HG02870 (cell line): ENCODE measurements at regions not wholly inside any gene's neighbourhood (a gene's known extent, or its start where the extent isn't known, plus 50 kb on each side); places are given as distances from the start of the nearest gene placed in this dataset.

Experiments
- ATAC-seq: cut with Tn5 transposase; IDR thresholded peaks from one replicate; pipeline ENCODE4 v1.9.1; 2021; ENCODE audit warnings: mild to moderate bottlenecking, moderate library complexity; ENCODE audit not compliant: unreplicated experiment

- no peak for ATAC-seq
These were observed 157.7 kb downstream of the FAT3 start for GRCh38 chr11:92382311-92382710.

GRCh38 chr11:92383430-92383829 lies 158.8 kb downstream of the FAT3 start:
- ATAC-seq = no peak

DNA sequence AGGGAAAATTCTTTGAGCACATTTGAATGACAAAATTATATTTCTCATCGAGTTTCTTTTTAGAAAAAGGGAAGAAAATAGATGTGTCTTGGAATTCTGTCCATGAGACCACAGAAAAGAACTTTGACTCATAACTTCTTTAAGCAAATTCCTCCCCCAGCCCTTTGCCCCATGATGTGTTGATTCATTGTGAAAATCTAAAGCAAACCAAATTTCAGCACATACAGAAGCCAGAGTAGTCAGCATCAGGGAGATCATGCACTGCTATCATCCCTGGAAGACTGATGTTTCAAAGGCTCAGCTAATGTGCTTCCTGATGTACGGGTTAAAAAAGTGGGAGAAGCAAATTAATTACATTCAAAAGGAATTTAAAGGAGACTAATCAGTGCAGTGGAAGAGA lies 159.7 kb downstream of the FAT3 start:
- ATAC-seq = no peak

DNA sequence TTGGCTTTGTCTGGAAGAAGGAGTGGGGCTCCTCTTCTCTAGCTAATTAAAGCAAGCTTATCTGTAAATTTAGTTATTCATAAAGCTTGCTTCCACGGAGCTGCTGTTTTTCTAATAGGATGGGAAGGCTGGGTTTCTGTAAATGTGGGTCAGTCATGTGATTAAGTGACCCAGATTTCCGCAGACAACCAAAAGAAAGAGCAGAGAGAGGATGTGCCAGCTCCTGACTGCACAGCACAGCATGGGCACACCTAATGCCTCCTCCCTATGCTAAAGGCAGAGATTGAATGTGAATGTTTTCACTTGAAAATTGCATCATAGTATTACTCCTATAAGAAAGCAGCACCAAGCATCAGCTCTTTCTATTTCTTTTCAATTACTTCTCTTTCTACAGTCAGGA lies 160.2 kb downstream of the FAT3 start:
- ATAC-seq = no peak

DNA sequence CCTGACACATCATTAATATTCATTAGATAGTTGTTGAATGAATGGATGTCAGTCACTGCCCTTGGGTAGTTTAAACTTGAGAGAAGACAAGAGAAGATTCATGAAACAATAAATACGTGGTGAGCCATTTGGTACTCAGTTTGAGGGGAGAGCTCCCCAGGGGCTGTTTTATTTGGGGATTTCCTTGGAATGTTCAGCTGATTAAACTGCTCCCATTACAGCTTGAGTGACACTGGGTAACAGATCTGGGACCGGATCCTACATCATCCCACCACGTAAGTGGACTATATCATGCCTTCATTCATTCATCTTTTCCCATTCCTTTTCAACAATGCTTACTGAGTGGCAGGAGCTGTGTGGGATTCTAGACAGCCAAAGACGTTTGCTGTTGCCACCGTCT lies 162.0 kb downstream of the FAT3 start:
- no peak for ATAC-seq

- ATAC-seq = no peak
These were observed 163.2 kb downstream of the FAT3 start for GRCh38 chr11:92387859-92388258.

- no peak for ATAC-seq
These were observed 163.8 kb downstream of the FAT3 start for GRCh38 chr11:92388380-92388779.

- ATAC-seq = no peak
These were observed 166.2 kb downstream of the FAT3 start for GRCh38 chr11:92390783-92391182.

- ATAC-seq = no peak
These were observed 166.7 kb downstream of the FAT3 start for GRCh38 chr11:92391364-92391763.

DNA sequence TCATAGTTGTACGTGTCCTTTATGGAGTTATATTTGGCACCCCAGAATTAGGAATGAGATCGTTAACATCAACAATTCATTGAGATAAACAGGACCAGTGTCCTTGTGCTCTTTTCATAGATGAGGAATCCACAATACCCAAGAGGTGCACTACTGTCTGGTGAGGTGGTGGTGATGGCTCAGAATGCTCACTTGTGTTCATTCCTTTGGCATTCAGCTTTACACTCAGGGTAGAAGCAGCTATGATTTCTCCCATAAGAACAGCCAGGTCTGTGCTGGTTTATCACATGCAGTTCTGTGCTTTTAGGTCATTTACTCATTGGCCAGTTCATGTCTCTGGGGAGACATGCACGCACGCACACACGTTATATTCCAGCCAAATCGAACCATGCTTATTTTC lies 167.2 kb downstream of the FAT3 start:
- no peak for ATAC-seq

GRCh38 chr11:92393218-92393617 lies 168.6 kb downstream of the FAT3 start:
- no peak for ATAC-seq

GRCh38 chr11:92396133-92396532 lies 171.5 kb downstream of the FAT3 start:
- no peak for ATAC-seq

DNA sequence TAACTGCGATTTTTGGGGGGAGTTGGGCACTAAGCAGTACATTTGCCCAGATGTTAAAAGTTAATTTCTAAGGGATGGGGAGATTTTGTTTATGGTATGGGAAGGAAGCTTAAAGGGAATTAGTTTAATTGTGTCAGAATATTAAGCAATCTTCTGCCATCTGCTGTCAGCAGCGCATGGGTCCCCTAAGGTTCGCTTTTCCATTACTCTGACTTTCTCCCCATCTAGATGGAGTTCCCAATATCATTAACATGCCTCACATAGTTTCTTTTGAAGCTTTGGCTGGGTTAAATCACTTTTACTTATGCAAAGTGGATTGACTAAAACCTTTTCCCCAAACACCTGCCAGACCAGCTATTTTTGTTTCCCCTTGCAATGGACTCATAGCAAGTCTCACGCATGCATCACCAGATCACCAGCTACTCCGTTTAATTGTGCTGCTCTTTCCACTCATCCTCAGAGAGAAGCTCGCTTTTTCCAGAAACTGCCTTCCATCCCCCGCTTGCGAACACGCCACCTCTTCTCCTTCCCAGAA lies 172.7 kb downstream of the FAT3 start:
- ATAC-seq = no peak

- no peak for ATAC-seq
These were observed 175.1 kb downstream of the FAT3 start for GRCh38 chr11:92399705-92400104.

- no peak for ATAC-seq
These were observed 176.9 kb downstream of the FAT3 start for GRCh38 chr11:92401520-92401919.

DNA sequence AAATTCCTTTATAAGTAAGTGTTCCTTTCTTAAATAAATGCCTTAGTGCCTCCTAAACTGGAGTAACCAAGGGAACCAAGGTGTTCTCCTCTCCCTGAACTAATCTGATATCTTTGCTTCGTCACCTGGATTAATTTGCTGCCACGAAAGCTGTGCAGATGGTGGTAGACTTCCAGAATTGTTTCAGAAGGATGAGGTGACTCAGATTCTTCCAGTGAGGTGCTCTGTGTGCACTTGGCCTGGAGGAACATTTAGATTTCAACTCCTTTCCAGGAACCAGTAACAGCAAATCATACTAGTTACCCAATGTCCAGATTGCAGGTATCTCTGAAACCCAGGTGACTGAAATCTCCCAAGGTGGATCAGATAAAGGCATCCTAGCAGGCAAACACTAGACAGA lies 181.9 kb downstream of the FAT3 start:
- ATAC-seq = no peak

GRCh38 chr11:92409355-92409754 lies 184.7 kb downstream of the FAT3 start:
- ATAC-seq = no peak

DNA sequence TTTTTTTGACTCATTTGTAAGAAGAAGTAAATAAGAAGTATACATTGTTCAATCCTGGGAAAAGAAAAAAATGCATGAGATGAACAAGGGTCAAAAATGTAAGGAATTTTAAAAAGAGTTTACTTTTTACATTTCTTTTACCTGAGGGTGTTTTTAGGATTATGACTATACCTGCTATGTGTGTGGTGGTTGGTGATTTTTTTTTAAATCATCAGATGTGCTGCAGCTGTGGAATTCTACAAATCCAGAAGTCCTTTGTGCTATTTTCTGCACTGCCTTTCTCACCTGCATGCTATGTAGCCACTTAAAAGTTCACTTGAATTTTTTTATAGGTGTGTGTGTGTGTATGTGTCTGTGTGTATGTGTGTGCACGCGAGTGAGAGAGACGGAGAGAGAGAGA lies 185.3 kb downstream of the FAT3 start:
- no peak for ATAC-seq

- ATAC-seq = no peak
These were observed 185.9 kb downstream of the FAT3 start for GRCh38 chr11:92410526-92410925.

- ATAC-seq = no peak
These were observed 186.8 kb downstream of the FAT3 start for GRCh38 chr11:92411431-92411830.

DNA sequence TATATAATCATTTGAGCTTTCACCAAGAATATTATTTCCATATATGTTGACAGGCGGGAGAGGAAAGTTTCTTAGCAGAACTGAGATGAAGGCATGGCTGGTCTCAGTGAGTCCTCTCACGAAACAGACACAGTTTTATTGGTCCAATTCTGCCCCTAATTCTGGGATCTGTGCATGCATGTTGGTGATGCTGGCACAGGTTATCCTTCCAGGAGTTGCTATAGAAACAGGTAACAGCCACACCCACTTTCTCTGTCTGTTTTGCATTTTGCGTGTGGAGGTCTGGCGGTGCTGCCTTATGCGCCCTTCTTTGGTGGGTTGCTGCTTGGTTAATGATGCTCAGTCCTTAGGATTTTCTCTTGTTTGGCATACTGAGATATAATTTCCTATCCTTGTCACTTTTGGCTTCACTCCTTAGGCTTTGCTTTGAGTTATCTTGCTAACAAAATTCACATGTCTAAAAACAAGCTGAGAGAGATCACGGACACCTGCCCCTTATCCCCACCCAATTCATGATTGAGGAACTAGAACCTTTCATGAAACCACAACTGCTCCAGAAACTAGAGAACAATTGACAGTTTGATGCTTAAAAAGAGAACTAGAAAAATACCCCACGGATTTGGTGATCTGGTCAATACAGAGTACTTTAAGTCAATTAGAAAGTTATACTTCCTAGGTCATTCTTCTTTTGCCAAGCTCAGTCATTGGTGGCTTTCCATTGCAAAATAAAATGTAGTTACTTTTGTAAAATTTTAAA lies 189.3 kb downstream of the FAT3 start:
- ATAC-seq = peak; percentile 85

GRCh38 chr11:92416971-92417725 lies 192.5 kb downstream of the FAT3 start:
- no peak for ATAC-seq
